SK-N-SH treated with all-trans-retinoic acid at 6 μM for 48 hours (cell line): ENCODE measurements at regions not wholly inside any gene's neighbourhood (a gene's known extent, or its start where the extent isn't known, plus 50 kb on each side); places are given as distances from the start of the nearest gene placed in this dataset.
"Not testable (repeated sequence)": the region's sequence is repeated elsewhere in the genome, so short reads cannot be mapped to it uniquely, and the experiment has no call there.

Experiments used
- ATAC-seq: fragments of 200-7000 bp; cut with Tn5 transposase; 3 replicates; pipeline ENCODE4 v1.9.1; 2020; ENCODE audit warnings: mild to moderate bottlenecking, moderate library complexity
- ARNTL ChIP-seq: fragments of 450-650 bp; formaldehyde crosslinking; IDR thresholded peaks from 2 replicates; pipeline ENCODE4 v1.5.0; 2020; ENCODE audit warnings: low read depth, mild to moderate bottlenecking, moderate library complexity, borderline replicate concordance
- CSDC2 ChIP-seq: fragments of 250-450 bp; sonication (Bioruptor Pico); IDR thresholded peaks from 2 replicates; pipeline ENCODE4 v1.5.0; 2020; ENCODE audit warnings: mild to moderate bottlenecking, moderate library complexity
- ESRRG ChIP-seq: fragments of 250-450 bp; sonication (Bioruptor Pico); IDR thresholded peaks from 2 replicates; pipeline ENCODE4 v1.6.1; 2021; ENCODE audit warnings: mild to moderate bottlenecking
- GLIS3 ChIP-seq: fragments of 250-450 bp; sonication (Bioruptor Pico); IDR thresholded peaks from 2 replicates; pipeline ENCODE4 v1.5.0; 2020; ENCODE audit warnings: mild to moderate bottlenecking, moderate library complexity
- ISL1 ChIP-seq: fragments of 250-450 bp; sonication (Bioruptor Pico); IDR thresholded peaks from 2 replicates; pipeline ENCODE4 v2.1.2; 2022; ENCODE audit warnings: mild to moderate bottlenecking, moderate library complexity
- OSR1 ChIP-seq: fragments of 250-450 bp; sonication (Bioruptor Pico); IDR thresholded peaks from 2 replicates; pipeline ENCODE4 v1.8.0; 2022; ENCODE audit warnings: moderate library complexity, mild to moderate bottlenecking, inconsistent platforms
- PPARA ChIP-seq: fragments of 250-450 bp; sonication (Bioruptor Pico); IDR thresholded peaks from 2 replicates; pipeline ENCODE4 v1.5.0; 2020; ENCODE audit warnings: mild to moderate bottlenecking, borderline replicate concordance
- RARB ChIP-seq: fragments of 250-450 bp; sonication (Bioruptor Pico); IDR thresholded peaks from 2 replicates; pipeline ENCODE4 v1.8.0; 2021; ENCODE audit warnings: mild to moderate bottlenecking, moderate library complexity
- SNAI2 ChIP-seq: fragments of 250-450 bp; sonication (Bioruptor Pico); IDR thresholded peaks from 2 replicates; pipeline ENCODE4 v1.5.0; 2020; ENCODE audit warnings: mild to moderate bottlenecking, moderate library complexity
- TCF4 ChIP-seq: fragments of 250-450 bp; sonication (Bioruptor Pico); IDR thresholded peaks from 2 replicates; pipeline ENCODE4 v1.8.0; 2021; ENCODE audit warnings: mild to moderate bottlenecking, moderate library complexity, borderline replicate concordance
- ZC3H10 ChIP-seq: fragments of 250-450 bp; sonication (Bioruptor Pico); IDR thresholded peaks from 2 replicates; pipeline ENCODE4 v1.5.1; 2021; ENCODE audit warnings: mild to moderate bottlenecking, moderate library complexity
- ZFP3 ChIP-seq: fragments of 250-450 bp; sonication (Bioruptor Pico); IDR thresholded peaks from 2 replicates; pipeline ENCODE4 v1.5.0; 2020; ENCODE audit warnings: mild to moderate bottlenecking, moderate library complexity
- ZFP30 ChIP-seq: fragments of 450-650 bp; formaldehyde crosslinking; IDR thresholded peaks from 2 replicates; pipeline ENCODE4 v1.5.0; 2022; ENCODE audit warnings: mild to moderate bottlenecking, moderate library complexity
- ZNF565 ChIP-seq: fragments of 450-650 bp; formaldehyde crosslinking; conservative IDR thresholded peaks from 2 replicates; pipeline ENCODE4 v1.5.0; 2020; ENCODE audit warnings: low read depth, mild to moderate bottlenecking, moderate library complexity
- TF ChIP-seq, protein P1 (sequence below): fragments of 250-450 bp; sonication (Bioruptor Pico); IDR thresholded peaks from 2 replicates; pipeline ENCODE4 v1.5.1; 2020; ENCODE audit warnings: low read depth, mild to moderate bottlenecking, moderate library complexity
- TF ChIP-seq, protein P2 (sequence below): fragments of 250-450 bp; sonication (Bioruptor Pico); IDR thresholded peaks from 2 replicates; pipeline ENCODE4 v1.5.1; 2021; ENCODE audit warnings: mild to moderate bottlenecking, moderate library complexity
- TF ChIP-seq, protein P3 (sequence below): fragments of 250-450 bp; sonication (Bioruptor Pico); IDR thresholded peaks from 2 replicates; pipeline ENCODE4 v1.8.0; 2020; ENCODE audit warnings: mild to moderate bottlenecking, moderate library complexity, borderline replicate concordance

DNA sequence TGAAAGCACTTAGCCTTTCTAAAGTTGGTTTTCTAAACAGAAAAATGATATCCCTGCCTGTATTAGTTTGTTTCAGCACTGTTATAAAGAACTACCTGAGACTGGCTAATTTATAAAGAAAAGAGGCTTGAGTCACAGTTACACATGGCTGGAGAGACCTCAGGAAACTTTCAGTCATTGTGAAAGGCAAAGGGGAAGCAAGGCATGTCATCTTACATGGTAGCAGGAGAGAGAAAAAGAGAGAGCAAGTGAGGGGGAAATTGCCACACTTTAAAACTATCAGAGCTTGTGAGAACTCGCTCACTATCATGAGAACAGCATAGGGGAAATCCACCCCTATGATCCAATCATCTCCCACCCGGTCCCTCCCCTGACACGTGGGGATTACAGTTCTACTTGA lies 64.9 kb downstream of the FAM170A start:
- no peak for ATAC-seq
- TF ChIP-seq ZC3H10 (CRISPR knock-in tag), result no peak
- TF ChIP-seq ZFP30 (CRISPR knock-in tag), result no peak
- no peak for TF ChIP-seq ARNTL (CRISPR knock-in tag)
- TF ChIP-seq, protein P1, sequence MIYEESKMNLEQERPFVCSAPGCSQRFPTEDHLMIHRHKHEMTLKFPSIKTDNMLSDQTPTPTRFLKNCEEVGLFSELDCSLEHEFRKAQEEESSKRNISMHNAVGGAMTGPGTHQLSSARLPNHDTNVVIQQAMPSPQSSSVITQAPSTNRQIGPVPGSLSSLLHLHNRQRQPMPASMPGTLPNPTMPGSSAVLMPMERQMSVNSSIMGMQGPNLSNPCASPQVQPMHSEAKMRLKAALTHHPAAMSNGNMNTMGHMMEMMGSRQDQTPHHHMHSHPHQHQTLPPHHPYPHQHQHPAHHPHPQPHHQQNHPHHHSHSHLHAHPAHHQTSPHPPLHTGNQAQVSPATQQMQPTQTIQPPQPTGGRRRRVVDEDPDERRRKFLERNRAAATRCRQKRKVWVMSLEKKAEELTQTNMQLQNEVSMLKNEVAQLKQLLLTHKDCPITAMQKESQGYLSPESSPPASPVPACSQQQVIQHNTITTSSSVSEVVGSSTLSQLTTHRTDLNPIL (CRISPR knock-in tag), result no peak
- no peak for TF ChIP-seq ESRRG (CRISPR knock-in tag)
- TF ChIP-seq, protein P2, sequence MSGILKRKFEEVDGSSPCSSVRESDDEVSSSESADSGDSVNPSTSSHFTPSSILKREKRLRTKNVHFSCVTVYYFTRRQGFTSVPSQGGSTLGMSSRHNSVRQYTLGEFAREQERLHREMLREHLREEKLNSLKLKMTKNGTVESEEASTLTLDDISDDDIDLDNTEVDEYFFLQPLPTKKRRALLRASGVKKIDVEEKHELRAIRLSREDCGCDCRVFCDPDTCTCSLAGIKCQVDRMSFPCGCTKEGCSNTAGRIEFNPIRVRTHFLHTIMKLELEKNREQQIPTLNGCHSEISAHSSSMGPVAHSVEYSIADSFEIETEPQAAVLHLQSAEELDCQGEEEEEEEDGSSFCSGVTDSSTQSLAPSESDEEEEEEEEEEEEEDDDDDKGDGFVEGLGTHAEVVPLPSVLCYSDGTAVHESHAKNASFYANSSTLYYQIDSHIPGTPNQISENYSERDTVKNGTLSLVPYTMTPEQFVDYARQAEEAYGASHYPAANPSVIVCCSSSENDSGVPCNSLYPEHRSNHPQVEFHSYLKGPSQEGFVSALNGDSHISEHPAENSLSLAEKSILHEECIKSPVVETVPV (CRISPR knock-in tag), result no peak
- TF ChIP-seq ISL1 (CRISPR knock-in tag), result no peak
- TF ChIP-seq, all 23 proteins: peak for 0

DNA sequence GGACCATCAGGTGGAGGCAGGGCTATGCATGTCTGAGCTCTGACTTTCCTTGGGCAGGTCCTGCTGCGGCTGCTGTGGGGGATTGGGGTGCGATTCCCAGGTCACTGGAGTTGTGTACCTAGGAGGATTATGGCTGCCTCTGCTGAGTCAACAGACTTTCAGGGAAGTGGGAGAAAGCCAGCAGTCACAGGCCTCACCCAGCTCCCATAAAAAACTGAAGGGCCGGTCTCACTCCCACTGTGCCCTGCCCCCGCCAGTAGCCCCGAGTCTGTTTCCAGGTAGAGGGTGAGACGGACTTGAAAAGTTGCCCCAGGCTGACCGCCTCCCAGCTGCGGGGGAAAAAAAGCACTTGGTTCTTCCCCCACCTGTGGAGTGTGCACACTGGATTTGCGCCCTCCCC lies 76.7 kb downstream of the FAM170A start:
- TF ChIP-seq ZNF565 (CRISPR knock-in tag), result no peak
- no peak for TF ChIP-seq ESRRG (CRISPR knock-in tag)
- no peak for TF ChIP-seq ZC3H10 (CRISPR knock-in tag)
- TF ChIP-seq, protein P3, sequence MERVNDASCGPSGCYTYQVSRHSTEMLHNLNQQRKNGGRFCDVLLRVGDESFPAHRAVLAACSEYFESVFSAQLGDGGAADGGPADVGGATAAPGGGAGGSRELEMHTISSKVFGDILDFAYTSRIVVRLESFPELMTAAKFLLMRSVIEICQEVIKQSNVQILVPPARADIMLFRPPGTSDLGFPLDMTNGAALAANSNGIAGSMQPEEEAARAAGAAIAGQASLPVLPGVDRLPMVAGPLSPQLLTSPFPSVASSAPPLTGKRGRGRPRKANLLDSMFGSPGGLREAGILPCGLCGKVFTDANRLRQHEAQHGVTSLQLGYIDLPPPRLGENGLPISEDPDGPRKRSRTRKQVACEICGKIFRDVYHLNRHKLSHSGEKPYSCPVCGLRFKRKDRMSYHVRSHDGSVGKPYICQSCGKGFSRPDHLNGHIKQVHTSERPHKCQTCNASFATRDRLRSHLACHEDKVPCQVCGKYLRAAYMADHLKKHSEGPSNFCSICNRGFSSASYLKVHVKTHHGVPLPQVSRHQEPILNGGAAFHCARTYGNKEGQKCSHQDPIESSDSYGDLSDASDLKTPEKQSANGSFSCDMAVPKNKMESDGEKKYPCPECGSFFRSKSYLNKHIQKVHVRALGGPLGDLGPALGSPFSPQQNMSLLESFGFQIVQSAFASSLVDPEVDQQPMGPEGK (CRISPR knock-in tag), result no peak
- TF ChIP-seq TCF4 (CRISPR knock-in tag), result no peak
- no peak for ATAC-seq

DNA sequence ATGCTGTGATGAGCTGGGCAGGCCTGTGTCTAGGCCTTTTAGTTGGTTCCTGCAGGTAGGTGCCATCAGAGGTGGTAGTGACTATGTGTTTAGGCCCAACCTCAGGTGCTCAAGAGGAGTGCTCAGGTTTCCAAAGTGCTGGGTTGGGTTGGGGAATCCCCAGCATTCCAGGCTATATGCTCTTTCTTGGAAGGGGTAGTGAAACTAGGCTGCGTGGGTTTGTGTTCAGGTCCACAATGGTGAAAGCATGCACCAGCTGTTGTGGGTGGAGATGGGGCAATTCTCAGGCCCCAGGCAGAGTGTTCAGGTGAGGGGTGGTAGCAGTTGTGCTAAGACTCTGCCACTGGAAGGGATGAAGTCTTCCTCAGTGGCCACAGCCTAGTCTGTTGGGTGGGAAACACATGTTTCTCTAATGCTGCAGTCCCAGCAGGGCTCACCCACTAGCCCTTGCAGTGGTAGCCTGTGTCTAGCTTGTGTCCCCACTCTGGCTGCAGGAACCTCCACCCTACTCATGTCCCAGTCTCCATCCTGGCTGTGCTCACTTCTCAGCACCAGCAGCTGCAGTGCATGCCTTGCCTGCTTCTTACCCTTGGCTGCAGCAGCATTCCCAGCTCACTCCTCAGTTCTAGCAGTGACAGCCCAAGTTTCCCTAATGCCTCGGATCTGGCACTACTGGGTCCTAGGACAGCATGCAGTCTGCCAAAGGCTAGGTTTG lies 78.9 kb downstream of the FAM170A start:
- no peak for ATAC-seq

DNA sequence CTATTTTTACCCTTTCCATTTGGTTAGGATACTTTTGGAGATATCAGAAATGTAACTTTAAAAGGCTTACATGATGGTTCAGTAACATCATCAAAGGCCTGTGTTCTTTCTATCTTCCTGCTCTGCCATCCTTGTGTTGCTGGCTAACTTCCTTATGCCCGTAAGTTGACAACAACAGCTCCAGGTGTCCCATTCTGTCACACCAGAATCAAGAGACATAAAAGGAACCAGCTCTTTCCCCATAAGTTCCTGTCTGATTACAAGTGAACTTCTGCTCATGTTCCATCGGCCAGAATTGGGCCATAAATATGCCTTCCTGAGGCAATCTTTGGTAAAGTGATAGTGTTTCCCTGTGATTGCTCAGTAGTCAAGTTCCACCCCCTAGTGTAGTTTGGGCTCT lies 92.4 kb downstream of the FAM170A start:
- no peak for ATAC-seq
- no peak for TF ChIP-seq SNAI2 (CRISPR knock-in tag)
- TF ChIP-seq, protein P3 (CRISPR knock-in tag), result no peak
- TF ChIP-seq ISL1 (CRISPR knock-in tag), result no peak
- TF ChIP-seq GLIS3 (CRISPR knock-in tag), result no peak
- no peak for TF ChIP-seq ZFP3 (CRISPR knock-in tag)

More for the DNA sequence above, 78.9 kb downstream of the FAM170A start:
- TF ChIP-seq PPARA (CRISPR knock-in tag) (no peak), CSDC2 (no peak), TCF4 (CRISPR knock-in tag) (no peak), OSR1 (CRISPR knock-in tag) (no peak), ESRRG (CRISPR knock-in tag) (no peak), ZFP30 (CRISPR knock-in tag) (no peak), SNAI2 (CRISPR knock-in tag) (no peak), GLIS3 (CRISPR knock-in tag) (no peak), RARB (CRISPR knock-in tag) (no peak), ZFP3 (CRISPR knock-in tag) (no peak)
- TF ChIP-seq, protein P2 (CRISPR knock-in tag), result no peak

DNA sequence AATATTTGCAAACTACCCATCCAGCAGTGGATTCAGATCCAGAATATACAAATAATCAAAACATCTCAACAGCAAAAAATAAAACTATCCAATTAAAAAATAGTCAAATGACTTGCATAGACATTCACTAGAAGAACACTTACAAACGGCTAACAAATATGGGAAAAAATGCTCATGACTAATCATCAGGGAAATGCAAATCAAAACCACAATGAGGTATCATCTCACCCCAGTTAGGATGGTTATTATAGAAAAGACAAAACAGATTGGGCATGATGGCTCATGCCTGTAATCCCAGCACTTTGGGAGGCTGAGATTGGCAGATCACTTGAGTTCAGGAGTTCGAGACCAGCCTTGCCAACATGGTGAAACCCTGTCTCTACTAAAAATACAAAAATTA lies 95.9 kb downstream of the FAM170A start:
- not testable (repeated sequence) for ATAC-seq
